HepG2 (cell line): ENCODE measurements at regions not wholly inside any gene's neighbourhood (a gene's known extent, or its start where the extent isn't known, plus 50 kb on each side); places are given as distances from the start of the nearest gene placed in this dataset.
A peak's percentile ranks its signal among the peaks of the same experiment; 100 is the strongest.

Source experiments
- HES4 ChIP-seq: sonication (generic); formaldehyde crosslinking; IDR thresholded peaks from 2 replicates; pipeline ENCODE4 v1.9.0; 2021; ENCODE audit warnings: mild to moderate bottlenecking, missing genetic modification reagents, borderline replicate concordance
- HNRNPL ChIP-seq: fragments of 200-400 bp; formaldehyde crosslinking; IDR thresholded peaks from 2 replicates; pipeline ENCODE4 v1.6.1; 2017; ENCODE audit warnings: mild to moderate bottlenecking, low read depth, low read length
- IRX3 ChIP-seq: sonication (generic); formaldehyde crosslinking; IDR thresholded peaks from 2 replicates; pipeline ENCODE4 v1.8.1; 2023; ENCODE audit warnings: mild to moderate bottlenecking, low read depth, missing genetic modification reagents, borderline replicate concordance
- ISL2 ChIP-seq: sonication (generic); formaldehyde crosslinking; IDR thresholded peaks from 2 replicates; pipeline ENCODE4 v1.5.0; 2020; ENCODE audit warnings: missing genetic modification reagents
- KLF16 ChIP-seq, 2 experiments: sonication (generic) in 1 of 2; formaldehyde crosslinking in 1 of 2; IDR thresholded peaks; 2 replicates each; pipeline versions ENCODE4 v1.6.1 to v1.8.0; 2016 to 2023; ENCODE audit warnings: missing genetic modification reagents in 2 of 2, missing compliant biosample characterization in 1 of 2
- NR2F6 ChIP-seq, 2 experiments: IDR thresholded peaks; 2 replicates each; pipeline ENCODE4 v1.6.1; 2016; ENCODE audit warnings: antibody characterized with exemption in 1 of 2, mild to moderate bottlenecking in 1 of 2
- PHF20 ChIP-seq: sonication (generic); formaldehyde crosslinking; IDR thresholded peaks from 2 replicates; pipeline ENCODE4 v1.5.0; 2020; ENCODE audit warnings: mild to moderate bottlenecking, missing genetic modification reagents
- RAD51 ChIP-seq: fragments of 450-650 bp; IDR thresholded peaks from 2 replicates; pipeline ENCODE4 v1.6.1; 2016; ENCODE audit warnings: borderline replicate concordance
- ZFAT ChIP-seq: sonication (generic); formaldehyde crosslinking; conservative IDR thresholded peaks from 2 replicates; pipeline ENCODE4 v1.8.1; 2023; ENCODE audit warnings: missing genetic modification reagents, inconsistent platforms
- ZNF205 ChIP-seq: IDR thresholded peaks from 2 replicates; pipeline ENCODE4 v1.6.1; 2018; ENCODE audit warnings: missing biosample characterization, missing genetic modification reagents
- ZNF224 ChIP-seq: sonication (generic); formaldehyde crosslinking; IDR thresholded peaks from 2 replicates; pipeline ENCODE4 v1.5.0; 2020; ENCODE audit warnings: mild to moderate bottlenecking, missing genetic modification reagents
- ZNF3 ChIP-seq: IDR thresholded peaks from 2 replicates; pipeline ENCODE4 v1.7.0; 2017; ENCODE audit warnings: inconsistent platforms
- ZNF331 ChIP-seq: sonication (generic); formaldehyde crosslinking; IDR thresholded peaks from 2 replicates; pipeline ENCODE4 v1.4.0; 2020; ENCODE audit warnings: missing genetic modification reagents
- ZNF431 ChIP-seq: sonication (generic); formaldehyde crosslinking; IDR thresholded peaks from 2 replicates; pipeline ENCODE4 v1.9.0; 2022; ENCODE audit warnings: missing genetic modification reagents, low read depth, mild to moderate bottlenecking, borderline replicate concordance
- ZNF644 ChIP-seq: IDR thresholded peaks from 2 replicates; pipeline ENCODE4 v1.6.1; 2016; ENCODE audit warnings: low read depth
- ZNF7 ChIP-seq: IDR thresholded peaks from 2 replicates; pipeline ENCODE4 v1.6.1; 2016; ENCODE audit warnings: missing biosample characterization, missing genetic modification reagents
- ZNF883 ChIP-seq: sonication (generic); formaldehyde crosslinking; IDR thresholded peaks from 2 replicates; pipeline ENCODE4 v1.5.1; 2020; ENCODE audit warnings: mild to moderate bottlenecking, missing genetic modification reagents; ENCODE audit errors: not compliant biosample characterization
- TF ChIP-seq, protein P1 (sequence below): sonication (generic); formaldehyde crosslinking; conservative IDR thresholded peaks from 2 replicates; pipeline ENCODE4 v1.4.0; 2020; ENCODE audit warnings: missing genetic modification reagents
- TF ChIP-seq, protein P2 (sequence below): sonication (generic); formaldehyde crosslinking; conservative IDR thresholded peaks from 2 replicates; pipeline ENCODE4 v1.8.1; 2023; ENCODE audit warnings: missing genetic modification reagents
- TF ChIP-seq, protein P3 (sequence below): sonication (generic); formaldehyde crosslinking; IDR thresholded peaks from 2 replicates; pipeline ENCODE4 v1.4.0; 2020; ENCODE audit warnings: mild to moderate bottlenecking, missing genetic modification reagents
- TF ChIP-seq, protein P4 (sequence below): sonication (generic); formaldehyde crosslinking; IDR thresholded peaks from 2 replicates; pipeline ENCODE4 v1.5.1; 2020; ENCODE audit warnings: missing genetic modification reagents, mild to moderate bottlenecking, borderline replicate concordance
- TF ChIP-seq, protein P5 (sequence below): IDR thresholded peaks from 2 replicates; pipeline ENCODE4 v1.6.1; 2016
- TF ChIP-seq, protein P6 (sequence below): sonication (generic); formaldehyde crosslinking; IDR thresholded peaks from 2 replicates; pipeline ENCODE4 v1.4.0; 2020; ENCODE audit warnings: mild to moderate bottlenecking, low read depth, missing genetic modification reagents

DNA sequence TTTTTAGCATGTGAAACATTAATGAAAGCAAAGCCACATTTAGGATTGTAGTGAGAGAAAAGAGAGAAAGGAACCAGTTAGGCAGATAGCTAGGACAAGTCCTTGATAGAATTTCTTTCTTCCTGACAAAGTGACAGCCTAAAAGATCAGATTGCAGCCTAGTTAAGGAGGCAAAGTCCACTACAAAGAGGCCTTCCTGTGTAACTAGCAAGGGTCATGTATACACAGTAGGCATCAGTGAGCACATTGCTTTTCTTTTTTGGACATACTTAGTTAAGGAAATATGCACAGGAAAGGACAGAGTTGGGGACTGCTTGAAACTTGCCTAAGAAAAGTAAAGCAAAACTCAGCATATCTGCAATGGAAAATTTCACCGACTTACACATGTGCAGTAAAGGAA is 1577.5 kb downstream of the NLGN4Y start (continued):
- TF ChIP-seq, protein P1, sequence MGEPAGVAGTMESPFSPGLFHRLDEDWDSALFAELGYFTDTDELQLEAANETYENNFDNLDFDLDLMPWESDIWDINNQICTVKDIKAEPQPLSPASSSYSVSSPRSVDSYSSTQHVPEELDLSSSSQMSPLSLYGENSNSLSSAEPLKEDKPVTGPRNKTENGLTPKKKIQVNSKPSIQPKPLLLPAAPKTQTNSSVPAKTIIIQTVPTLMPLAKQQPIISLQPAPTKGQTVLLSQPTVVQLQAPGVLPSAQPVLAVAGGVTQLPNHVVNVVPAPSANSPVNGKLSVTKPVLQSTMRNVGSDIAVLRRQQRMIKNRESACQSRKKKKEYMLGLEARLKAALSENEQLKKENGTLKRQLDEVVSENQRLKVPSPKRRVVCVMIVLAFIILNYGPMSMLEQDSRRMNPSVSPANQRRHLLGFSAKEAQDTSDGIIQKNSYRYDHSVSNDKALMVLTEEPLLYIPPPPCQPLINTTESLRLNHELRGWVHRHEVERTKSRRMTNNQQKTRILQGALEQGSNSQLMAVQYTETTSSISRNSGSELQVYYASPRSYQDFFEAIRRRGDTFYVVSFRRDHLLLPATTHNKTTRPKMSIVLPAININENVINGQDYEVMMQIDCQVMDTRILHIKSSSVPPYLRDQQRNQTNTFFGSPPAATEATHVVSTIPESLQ (CRISPR knock-in tag): no peak
- no peak for TF ChIP-seq ZFAT (CRISPR knock-in tag)
- no peak for TF ChIP-seq HES4
- TF ChIP-seq, protein P2, sequence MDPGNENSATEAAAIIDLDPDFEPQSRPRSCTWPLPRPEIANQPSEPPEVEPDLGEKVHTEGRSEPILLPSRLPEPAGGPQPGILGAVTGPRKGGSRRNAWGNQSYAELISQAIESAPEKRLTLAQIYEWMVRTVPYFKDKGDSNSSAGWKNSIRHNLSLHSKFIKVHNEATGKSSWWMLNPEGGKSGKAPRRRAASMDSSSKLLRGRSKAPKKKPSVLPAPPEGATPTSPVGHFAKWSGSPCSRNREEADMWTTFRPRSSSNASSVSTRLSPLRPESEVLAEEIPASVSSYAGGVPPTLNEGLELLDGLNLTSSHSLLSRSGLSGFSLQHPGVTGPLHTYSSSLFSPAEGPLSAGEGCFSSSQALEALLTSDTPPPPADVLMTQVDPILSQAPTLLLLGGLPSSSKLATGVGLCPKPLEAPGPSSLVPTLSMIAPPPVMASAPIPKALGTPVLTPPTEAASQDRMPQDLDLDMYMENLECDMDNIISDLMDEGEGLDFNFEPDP (CRISPR knock-in tag): no peak
- no peak for TF ChIP-seq RAD51
- TF ChIP-seq ZNF331 (CRISPR knock-in tag): peak; percentile 50; the same call in 1 of the 2 replicates
- no peak for TF ChIP-seq PHF20
- TF ChIP-seq ZNF644: peak; percentile 63; the same call in 1 of the 2 replicates
- TF ChIP-seq, protein P3, sequence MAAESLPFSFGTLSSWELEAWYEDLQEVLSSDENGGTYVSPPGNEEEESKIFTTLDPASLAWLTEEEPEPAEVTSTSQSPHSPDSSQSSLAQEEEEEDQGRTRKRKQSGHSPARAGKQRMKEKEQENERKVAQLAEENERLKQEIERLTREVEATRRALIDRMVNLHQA (CRISPR knock-in tag): no peak
- TF ChIP-seq ZNF205 (CRISPR knock-in tag): no peak
- no peak for TF ChIP-seq KLF16 (CRISPR knock-in tag; IDR thresholded peaks at IDR 0.05)
- peak; percentile 50; the same call in 1 of the 2 replicates for TF ChIP-seq ISL2 (CRISPR knock-in tag)
- TF ChIP-seq HNRNPL: no peak
- TF ChIP-seq, protein P4, sequence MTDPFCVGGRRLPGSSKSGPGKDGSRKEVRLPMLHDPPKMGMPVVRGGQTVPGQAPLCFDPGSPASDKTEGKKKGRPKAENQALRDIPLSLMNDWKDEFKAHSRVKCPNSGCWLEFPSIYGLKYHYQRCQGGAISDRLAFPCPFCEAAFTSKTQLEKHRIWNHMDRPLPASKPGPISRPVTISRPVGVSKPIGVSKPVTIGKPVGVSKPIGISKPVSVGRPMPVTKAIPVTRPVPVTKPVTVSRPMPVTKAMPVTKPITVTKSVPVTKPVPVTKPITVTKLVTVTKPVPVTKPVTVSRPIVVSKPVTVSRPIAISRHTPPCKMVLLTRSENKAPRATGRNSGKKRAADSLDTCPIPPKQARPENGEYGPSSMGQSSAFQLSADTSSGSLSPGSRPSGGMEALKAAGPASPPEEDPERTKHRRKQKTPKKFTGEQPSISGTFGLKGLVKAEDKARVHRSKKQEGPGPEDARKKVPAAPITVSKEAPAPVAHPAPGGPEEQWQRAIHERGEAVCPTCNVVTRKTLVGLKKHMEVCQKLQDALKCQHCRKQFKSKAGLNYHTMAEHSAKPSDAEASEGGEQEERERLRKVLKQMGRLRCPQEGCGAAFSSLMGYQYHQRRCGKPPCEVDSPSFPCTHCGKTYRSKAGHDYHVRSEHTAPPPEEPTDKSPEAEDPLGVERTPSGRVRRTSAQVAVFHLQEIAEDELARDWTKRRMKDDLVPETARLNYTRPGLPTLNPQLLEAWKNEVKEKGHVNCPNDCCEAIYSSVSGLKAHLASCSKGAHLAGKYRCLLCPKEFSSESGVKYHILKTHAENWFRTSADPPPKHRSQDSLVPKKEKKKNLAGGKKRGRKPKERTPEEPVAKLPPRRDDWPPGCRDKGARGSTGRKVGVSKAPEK: no peak
- TF ChIP-seq, protein P5, sequence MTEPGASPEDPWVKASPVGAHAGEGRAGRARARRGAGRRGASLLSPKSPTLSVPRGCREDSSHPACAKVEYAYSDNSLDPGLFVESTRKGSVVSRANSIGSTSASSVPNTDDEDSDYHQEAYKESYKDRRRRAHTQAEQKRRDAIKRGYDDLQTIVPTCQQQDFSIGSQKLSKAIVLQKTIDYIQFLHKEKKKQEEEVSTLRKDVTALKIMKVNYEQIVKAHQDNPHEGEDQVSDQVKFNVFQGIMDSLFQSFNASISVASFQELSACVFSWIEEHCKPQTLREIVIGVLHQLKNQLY (CRISPR knock-in tag): no peak
- TF ChIP-seq, protein P6, sequence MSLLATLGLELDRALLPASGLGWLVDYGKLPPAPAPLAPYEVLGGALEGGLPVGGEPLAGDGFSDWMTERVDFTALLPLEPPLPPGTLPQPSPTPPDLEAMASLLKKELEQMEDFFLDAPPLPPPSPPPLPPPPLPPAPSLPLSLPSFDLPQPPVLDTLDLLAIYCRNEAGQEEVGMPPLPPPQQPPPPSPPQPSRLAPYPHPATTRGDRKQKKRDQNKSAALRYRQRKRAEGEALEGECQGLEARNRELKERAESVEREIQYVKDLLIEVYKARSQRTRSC (CRISPR knock-in tag): no peak
- TF ChIP-seq IRX3 (CRISPR knock-in tag): no peak
- no peak for TF ChIP-seq ZNF224 (CRISPR knock-in tag)
- TF ChIP-seq ZNF3 (CRISPR knock-in tag): no peak
- peak; percentile 74 for TF ChIP-seq NR2F6 (IDR thresholded peaks at IDR 0.05)
- peak; percentile 89 for TF ChIP-seq NR2F6 (CRISPR knock-in tag; IDR thresholded peaks at IDR 0.05)
- no peak for TF ChIP-seq ZNF883 (CRISPR knock-in tag)
- no peak for TF ChIP-seq ZNF431 (CRISPR knock-in tag)
- no peak for TF ChIP-seq ZNF7
